ENCODE measurements at regions not wholly inside any gene's neighbourhood (a gene's known extent, or its start where the extent isn't known, plus 50 kb on each side); places are given as distances from the start of the nearest gene placed in this dataset.

DNA sequence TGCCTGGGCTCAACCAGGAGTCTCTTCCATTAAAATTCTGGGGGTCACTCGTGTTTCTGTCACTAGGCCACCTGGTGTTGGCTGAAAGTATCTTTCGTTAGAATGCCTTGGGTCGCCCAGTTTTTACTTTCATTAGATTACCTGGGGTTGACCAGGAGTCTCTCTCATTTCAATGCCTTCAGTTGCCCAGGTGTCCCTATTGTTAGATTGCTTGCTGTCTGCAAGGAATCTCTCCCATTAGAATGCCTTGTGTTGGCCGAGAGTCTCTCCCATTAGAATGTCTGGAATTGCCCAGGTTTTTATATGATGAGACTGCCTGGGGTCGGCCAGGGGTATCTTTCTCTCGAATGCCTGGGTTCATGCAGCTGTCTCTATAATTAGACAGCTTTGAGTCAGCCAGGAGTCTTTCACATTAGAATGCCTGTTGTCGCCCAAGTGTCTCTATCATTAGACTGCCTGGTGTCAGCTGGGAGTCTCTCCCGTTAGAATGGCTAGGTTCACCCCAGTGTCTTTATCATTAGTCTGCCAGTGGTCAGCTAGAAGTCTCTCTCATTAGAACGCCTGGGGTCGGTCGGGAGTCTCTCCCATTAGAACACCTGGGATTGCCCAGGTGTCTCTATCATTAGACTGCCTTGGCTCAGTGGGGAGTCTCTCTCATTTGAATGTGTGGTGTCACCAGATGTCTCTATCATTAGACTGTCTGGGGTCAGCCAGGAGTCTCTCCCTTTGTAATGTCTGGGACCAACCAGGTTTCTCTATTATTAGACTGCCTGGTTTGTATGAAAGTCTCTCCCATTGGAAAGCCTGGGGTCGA lies 1446.8 kb downstream of the UQCRFS1 start:
- Histone ChIP-seq H3K4me1 (ENCODE audit: control insufficient read depth, insufficient read depth, low read length) (no peaks in the 10 kb centered on the region), H3K9me3 (replicated peaks; ENCODE audit: low read length) (no peaks in the 10 kb centered on the region), H3K9ac (ENCODE audit: low read depth, low read length) (no peak overlapping the region), H3K4me3 (ENCODE audit: low read length) (no peak overlapping the region), H3K27me3 (ENCODE audit: control insufficient read depth, insufficient read depth, low read length) (no peaks in the 10 kb centered on the region), H3K36me3 (ENCODE audit: insufficient read depth, low read length) (no peaks in the 10 kb centered on the region), H3K4me2 (ENCODE audit: low read length) (no peak overlapping the region)

GRCh38 chr19:27765397-27765796 lies 1447.6 kb downstream of the UQCRFS1 start:
- H3K9me3 ChIP-seq (replicated peaks; ENCODE audit: low read length), result no peaks in the 10 kb centered on the region

GRCh38 chr19:27764186-27764804 lies 1448.7 kb downstream of the UQCRFS1 start:
- no peaks in the 10 kb centered on the region for H3K4me1 ChIP-seq (ENCODE audit: control insufficient read depth, insufficient read depth, low read length)
- no peaks in the 10 kb centered on the region for H3K27me3 ChIP-seq (ENCODE audit: control insufficient read depth, insufficient read depth, low read length)
- no peak overlapping the region for H3K4me2 ChIP-seq (ENCODE audit: low read length)
- H3K9ac ChIP-seq (ENCODE audit: low read depth, low read length), result no peak overlapping the region
- no peaks in the 10 kb centered on the region for H3K36me3 ChIP-seq (ENCODE audit: insufficient read depth, low read length)
- no peaks in the 10 kb centered on the region for H3K9me3 ChIP-seq (replicated peaks; ENCODE audit: low read length)
- H3K4me3 ChIP-seq (ENCODE audit: low read length), result no peak overlapping the region

More at GRCh38 chr19:27765397-27765796, 1447.6 kb downstream of the UQCRFS1 start:
- Histone ChIP-seq H3K4me3 (ENCODE audit: low read length) (no peak overlapping the region), H3K4me2 (ENCODE audit: low read length) (no peak overlapping the region), H3K36me3 (ENCODE audit: insufficient read depth, low read length) (no peaks in the 10 kb centered on the region), H3K9ac (ENCODE audit: low read depth, low read length) (no peak overlapping the region), H3K4me1 (ENCODE audit: control insufficient read depth, insufficient read depth, low read length) (no peaks in the 10 kb centered on the region), H3K27me3 (ENCODE audit: control insufficient read depth, insufficient read depth, low read length) (no peaks in the 10 kb centered on the region)

DNA sequence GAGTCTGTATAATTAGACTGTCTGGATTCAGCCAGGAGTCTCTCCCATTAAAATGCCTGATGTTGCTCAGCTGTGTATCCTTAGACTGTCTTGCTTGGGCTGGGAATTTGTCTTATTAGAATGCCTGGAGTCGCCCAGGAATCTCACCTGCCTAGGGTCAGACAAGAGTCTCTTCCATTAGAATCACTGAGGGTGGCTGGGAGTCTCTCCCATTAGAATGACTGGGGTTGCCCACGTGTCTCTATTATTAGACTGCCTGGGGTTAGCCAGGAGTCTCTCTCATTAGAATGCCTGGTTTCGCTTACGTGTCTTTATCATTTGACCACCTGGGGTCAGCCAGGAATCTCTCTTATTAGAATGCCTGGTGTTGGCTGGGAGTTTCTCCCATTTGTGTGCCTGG lies 1450.0 kb downstream of the UQCRFS1 start:
- Histone ChIP-seq H3K4me3 (ENCODE audit: low read length) (no peak overlapping the region), H3K9ac (ENCODE audit: low read depth, low read length) (no peak overlapping the region), H3K4me1 (ENCODE audit: control insufficient read depth, insufficient read depth, low read length) (no peaks in the 10 kb centered on the region), H3K36me3 (ENCODE audit: insufficient read depth, low read length) (no peaks in the 10 kb centered on the region), H3K9me3 (replicated peaks; ENCODE audit: low read length) (no peaks in the 10 kb centered on the region), H3K4me2 (ENCODE audit: low read length) (no peak overlapping the region), H3K27me3 (ENCODE audit: control insufficient read depth, insufficient read depth, low read length) (no peaks in the 10 kb centered on the region)

DNA sequence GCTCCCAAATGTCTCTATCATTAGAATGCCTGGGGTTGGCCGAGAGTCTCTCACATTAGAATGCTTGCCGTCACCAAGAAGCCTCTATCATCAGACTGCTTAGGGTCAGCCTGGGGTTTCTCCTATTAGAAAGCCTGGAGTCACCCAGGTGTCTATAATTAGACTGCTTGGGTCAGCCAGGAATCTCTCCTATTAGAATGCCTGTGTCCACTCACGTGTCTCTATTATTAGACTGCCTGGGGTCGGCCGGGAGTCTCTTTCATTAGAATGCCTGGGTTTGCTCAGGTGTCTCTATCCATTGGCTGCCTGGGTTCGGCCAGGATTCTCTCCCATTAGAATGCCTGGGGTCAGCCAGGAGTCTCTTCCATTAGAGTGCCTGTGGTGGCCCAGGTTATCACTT lies 1453.1 kb downstream of the UQCRFS1 start:
- Histone ChIP-seq H3K4me2 (ENCODE audit: low read length) (no peak overlapping the region), H3K4me1 (ENCODE audit: control insufficient read depth, insufficient read depth, low read length) (no peaks in the 10 kb centered on the region), H3K9ac (ENCODE audit: low read depth, low read length) (no peak overlapping the region), H3K36me3 (ENCODE audit: insufficient read depth, low read length) (no peaks in the 10 kb centered on the region), H3K27me3 (ENCODE audit: control insufficient read depth, insufficient read depth, low read length) (no peaks in the 10 kb centered on the region), H3K4me3 (ENCODE audit: low read length) (no peak overlapping the region), H3K9me3 (replicated peaks; ENCODE audit: low read length) (no peaks in the 10 kb centered on the region)

- Histone ChIP-seq H3K4me2 (ENCODE audit: low read length) (no peak overlapping the region), H3K4me1 (ENCODE audit: control insufficient read depth, insufficient read depth, low read length) (no peaks in the 10 kb centered on the region), H3K9me3 (replicated peaks; ENCODE audit: low read length) (no peaks in the 10 kb centered on the region), H3K27me3 (ENCODE audit: control insufficient read depth, insufficient read depth, low read length) (no peaks in the 10 kb centered on the region), H3K36me3 (ENCODE audit: insufficient read depth, low read length) (no peaks in the 10 kb centered on the region), H3K4me3 (ENCODE audit: low read length) (no peak overlapping the region), H3K9ac (ENCODE audit: low read depth, low read length) (no peak overlapping the region)
These were observed 1454.1 kb downstream of the UQCRFS1 start for GRCh38 chr19:27758626-27759505.

- H3K27me3 ChIP-seq (ENCODE audit: control insufficient read depth, insufficient read depth, low read length), result no peaks in the 10 kb centered on the region
- no peak overlapping the region for H3K9ac ChIP-seq (ENCODE audit: low read depth, low read length)
- no peaks in the 10 kb centered on the region for H3K36me3 ChIP-seq (ENCODE audit: insufficient read depth, low read length)
- H3K4me1 ChIP-seq (ENCODE audit: control insufficient read depth, insufficient read depth, low read length), result no peaks in the 10 kb centered on the region
- H3K4me3 ChIP-seq (ENCODE audit: low read length), result no peak overlapping the region
- H3K4me2 ChIP-seq (ENCODE audit: low read length), result no peak overlapping the region
- no peaks in the 10 kb centered on the region for H3K9me3 ChIP-seq (replicated peaks; ENCODE audit: low read length)
These were observed 1458.3 kb downstream of the UQCRFS1 start for GRCh38 chr19:27754700-27755099.

DNA sequence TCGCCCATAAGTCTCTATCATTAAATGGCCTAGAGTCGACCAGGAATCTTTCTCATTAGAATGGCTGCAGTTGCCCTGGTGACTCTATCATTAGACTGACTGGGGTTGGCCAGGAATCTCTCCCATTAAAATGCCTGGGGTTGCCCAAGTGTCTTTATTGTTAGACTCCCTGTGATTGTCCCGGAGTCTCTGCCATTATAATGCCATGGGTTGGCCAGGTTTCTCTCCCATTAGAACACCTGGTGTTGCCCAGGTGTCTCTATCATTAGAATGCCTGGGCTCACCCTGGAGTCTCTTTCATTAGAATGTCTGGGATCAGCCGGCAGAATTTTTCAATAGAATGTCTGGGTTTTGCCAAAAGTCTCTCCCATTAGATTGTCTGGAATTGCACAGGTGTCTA lies 1459.3 kb downstream of the UQCRFS1 start:
- H3K36me3 ChIP-seq (ENCODE audit: insufficient read depth, low read length), result no peaks in the 10 kb centered on the region
- no peaks in the 10 kb centered on the region for H3K9me3 ChIP-seq (replicated peaks; ENCODE audit: low read length)

GRCh38 chr19:27752530-27753184 lies 1460.3 kb downstream of the UQCRFS1 start:
- Histone ChIP-seq H3K4me1 (ENCODE audit: control insufficient read depth, insufficient read depth, low read length) (no peaks in the 10 kb centered on the region), H3K4me2 (ENCODE audit: low read length) (no peak overlapping the region), H3K9me3 (replicated peaks; ENCODE audit: low read length) (no peaks in the 10 kb centered on the region), H3K9ac (ENCODE audit: low read depth, low read length) (no peak overlapping the region), H3K27me3 (ENCODE audit: control insufficient read depth, insufficient read depth, low read length) (no peaks in the 10 kb centered on the region), H3K36me3 (ENCODE audit: insufficient read depth, low read length) (no peaks in the 10 kb centered on the region), H3K4me3 (ENCODE audit: low read length) (no peak overlapping the region)

More for the DNA sequence above, 1459.3 kb downstream of the UQCRFS1 start:
- no peak overlapping the region for H3K4me3 ChIP-seq (ENCODE audit: low read length)
- H3K27me3 ChIP-seq (ENCODE audit: control insufficient read depth, insufficient read depth, low read length), result no peaks in the 10 kb centered on the region
- no peaks in the 10 kb centered on the region for H3K4me1 ChIP-seq (ENCODE audit: control insufficient read depth, insufficient read depth, low read length)
- no peak overlapping the region for H3K9ac ChIP-seq (ENCODE audit: low read depth, low read length)
- H3K4me2 ChIP-seq (ENCODE audit: low read length), result no peak overlapping the region

DNA sequence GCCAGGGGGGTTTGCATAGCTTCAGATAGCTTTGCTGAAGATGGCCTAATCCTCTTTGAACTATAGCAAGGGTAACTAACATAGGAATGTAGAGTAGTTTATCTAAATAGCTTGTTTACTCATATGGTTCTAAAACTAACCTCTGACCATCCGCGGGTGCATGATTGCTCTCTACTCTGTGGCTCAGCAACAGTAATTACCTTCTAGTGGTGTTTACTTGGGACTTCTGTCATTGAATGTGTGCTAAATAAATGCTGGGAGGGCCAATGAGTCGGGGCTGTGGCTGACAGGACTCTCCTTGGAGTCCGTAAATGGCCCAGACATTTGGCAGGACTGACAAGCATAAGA lies 1461.9 kb downstream of the UQCRFS1 start:
- H3K4me1 ChIP-seq (ENCODE audit: control insufficient read depth, insufficient read depth, low read length), result no peaks in the 10 kb centered on the region
- H3K36me3 ChIP-seq (ENCODE audit: insufficient read depth, low read length), result no peaks in the 10 kb centered on the region
- no peaks in the 10 kb centered on the region for H3K27me3 ChIP-seq (ENCODE audit: control insufficient read depth, insufficient read depth, low read length)

GRCh38 chr19:27750391-27751043 lies 1462.4 kb downstream of the UQCRFS1 start:
- H3K4me3 ChIP-seq (ENCODE audit: low read length), result no peak overlapping the region
- H3K27me3 ChIP-seq (ENCODE audit: control insufficient read depth, insufficient read depth, low read length), result no peaks in the 10 kb centered on the region
- no peak overlapping the region for H3K4me2 ChIP-seq (ENCODE audit: low read length)
- no peaks in the 10 kb centered on the region for H3K9me3 ChIP-seq (replicated peaks; ENCODE audit: low read length)
- no peaks in the 10 kb centered on the region for H3K36me3 ChIP-seq (ENCODE audit: insufficient read depth, low read length)
- H3K9ac ChIP-seq (ENCODE audit: low read depth, low read length), result no peak overlapping the region
- no peaks in the 10 kb centered on the region for H3K4me1 ChIP-seq (ENCODE audit: control insufficient read depth, insufficient read depth, low read length)

More for the DNA sequence above, 1461.9 kb downstream of the UQCRFS1 start:
- Histone ChIP-seq H3K4me2 (ENCODE audit: low read length) (no peak overlapping the region), H3K9ac (ENCODE audit: low read depth, low read length) (no peak overlapping the region), H3K9me3 (replicated peaks; ENCODE audit: low read length) (no peaks in the 10 kb centered on the region), H3K4me3 (ENCODE audit: low read length) (no peak overlapping the region)
